ENCODE measurements at regions not wholly inside any gene's neighbourhood (a gene's known extent, or its start where the extent isn't known, plus 50 kb on each side); places are given as distances from the start of the nearest gene placed in this dataset.
"Not testable (repeated sequence)": the region's sequence is repeated elsewhere in the genome, so short reads cannot be mapped to it uniquely, and the experiment has no call there.

DNA sequence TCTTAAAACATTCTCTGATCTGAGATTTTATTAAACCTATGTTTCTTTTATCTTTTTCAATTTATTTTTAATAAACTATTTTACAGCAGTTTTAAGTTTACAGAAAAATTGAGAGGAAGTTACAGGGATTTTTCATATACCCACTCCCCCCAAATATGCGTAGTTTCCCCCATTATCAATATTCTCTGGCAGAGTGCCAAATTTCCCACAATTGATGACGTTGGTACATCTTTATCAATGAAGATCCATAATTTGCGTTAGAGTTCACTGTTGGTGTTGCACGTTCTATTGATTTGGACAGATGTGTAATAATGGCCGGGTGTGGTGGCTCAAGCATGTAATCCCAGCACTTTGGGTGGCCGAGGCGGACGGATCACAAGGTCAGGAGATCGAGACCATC lies 1063.0 kb upstream of the ATXN8OS start:
- no peak overlapping the region for H3K4me3 ChIP-seq
- no peak for TF ChIP-seq Cebpa-rat (IDR thresholded peaks at IDR 0.05)
- no peak overlapping the region for H3K4me2 ChIP-seq
- no peaks in the 10 kb centered on the region for H3K4me1 ChIP-seq
- H3K9ac ChIP-seq, result no peak overlapping the region
- H3K36me3 ChIP-seq, result no peaks in the 10 kb centered on the region
- H3K9me3 ChIP-seq, result no peaks in the 10 kb centered on the region
- H3K27ac ChIP-seq, result no peak overlapping the region
- H3K27me3 ChIP-seq, result no peaks in the 10 kb centered on the region
- H4K20me1 ChIP-seq, result no peaks in the 10 kb centered on the region

DNA sequence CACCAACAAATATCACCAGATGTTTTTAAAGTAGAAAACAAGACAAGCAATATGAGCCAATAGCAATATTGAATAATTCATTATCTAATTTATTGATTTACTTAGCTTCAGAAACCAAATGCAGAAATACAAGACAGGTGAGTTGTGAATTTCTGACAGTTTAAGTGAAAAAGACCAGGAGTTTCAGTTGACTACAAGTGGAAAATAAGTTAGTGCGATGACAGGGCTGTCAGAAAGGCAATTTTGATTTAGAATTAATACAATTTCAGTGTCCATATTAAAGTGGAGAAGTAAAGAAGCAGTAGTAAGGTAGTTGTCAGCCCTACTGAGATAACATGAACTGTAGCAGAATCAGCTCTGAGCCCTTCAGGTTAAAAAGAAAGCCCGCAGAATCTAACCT lies 1066.7 kb upstream of the ATXN8OS start:
- H4K20me1 ChIP-seq, result no peaks in the 10 kb centered on the region
- no peak for TF ChIP-seq Cebpa-rat (IDR thresholded peaks at IDR 0.05)
- H3K4me1 ChIP-seq, result no peaks in the 10 kb centered on the region
- no peak overlapping the region for H3K9ac ChIP-seq
- no peaks in the 10 kb centered on the region for H3K36me3 ChIP-seq
- H3K27ac ChIP-seq, result no peak overlapping the region
- H3K9me3 ChIP-seq, result 0 out of 2 replicates have a peak, but pooled peaks cover 4% of the 10 kb centered on the region
- H3K4me2 ChIP-seq, result no peak overlapping the region
- no peaks in the 10 kb centered on the region for H3K27me3 ChIP-seq
- no peak overlapping the region for H3K4me3 ChIP-seq

DNA sequence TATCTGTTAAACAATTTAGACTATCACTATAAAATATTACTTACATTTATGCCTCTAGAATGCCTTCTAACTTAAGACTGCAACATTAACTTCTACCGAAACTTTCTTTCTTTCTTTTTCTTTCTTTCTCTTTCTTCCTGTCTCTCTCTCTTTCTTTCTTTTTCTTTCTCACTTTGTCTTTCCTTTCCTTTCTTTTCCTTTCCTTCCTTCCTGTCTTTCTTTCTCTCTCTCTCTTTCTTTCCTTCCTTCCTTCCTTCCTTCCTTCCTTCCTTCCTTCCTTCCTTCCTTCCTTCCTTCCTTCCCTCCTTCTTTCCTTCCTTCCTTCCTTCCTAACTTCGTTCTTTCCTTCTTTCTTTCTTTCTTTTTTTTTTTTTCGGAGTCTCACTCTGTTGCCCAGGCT lies 1071.9 kb upstream of the ATXN8OS start:
- Histone ChIP-seq H4K20me1 (no peaks in the 10 kb centered on the region), H3K4me1 (no peaks in the 10 kb centered on the region), H3K36me3 (no peaks in the 10 kb centered on the region), H3K27me3 (no peaks in the 10 kb centered on the region), H3K9ac (no peak overlapping the region), H3K27ac (no peak overlapping the region), H3K9me3 (0 out of 2 replicates have a peak, but pooled peaks cover 4% of the 10 kb centered on the region), H3K4me2 (no peak overlapping the region), H3K4me3 (no peak overlapping the region)
- TF ChIP-seq Cebpa-rat (IDR thresholded peaks at IDR 0.05), result no peak

DNA sequence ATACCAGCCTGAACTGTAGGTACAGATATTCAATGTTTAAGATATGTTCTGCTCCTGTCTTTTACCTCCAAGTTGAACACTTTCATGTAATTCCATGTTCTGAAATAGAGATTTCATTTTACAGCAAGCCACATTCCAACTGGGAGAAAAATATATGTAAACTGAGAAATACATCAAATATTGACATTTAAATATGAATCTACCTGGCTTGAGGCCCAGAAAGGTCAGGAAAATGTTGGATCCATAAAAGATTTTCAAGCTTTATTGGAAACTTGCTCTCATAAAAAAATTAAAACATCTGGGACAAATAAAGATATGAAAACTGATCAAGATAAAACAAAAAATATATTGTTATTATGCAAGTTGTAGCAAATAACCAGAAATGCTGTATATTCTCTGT lies 1078.7 kb upstream of the ATXN8OS start:
- Histone ChIP-seq H3K36me3 (no peaks in the 10 kb centered on the region), H3K27ac (no peak overlapping the region), H4K20me1 (no peaks in the 10 kb centered on the region), H3K9ac (no peak overlapping the region), H3K4me3 (no peak overlapping the region), H3K4me1 (no peaks in the 10 kb centered on the region), H3K4me2 (no peak overlapping the region), H3K27me3 (no peaks in the 10 kb centered on the region), H3K9me3 (no peaks in the 10 kb centered on the region)
- no peak for TF ChIP-seq Cebpa-rat (IDR thresholded peaks at IDR 0.05)

DNA sequence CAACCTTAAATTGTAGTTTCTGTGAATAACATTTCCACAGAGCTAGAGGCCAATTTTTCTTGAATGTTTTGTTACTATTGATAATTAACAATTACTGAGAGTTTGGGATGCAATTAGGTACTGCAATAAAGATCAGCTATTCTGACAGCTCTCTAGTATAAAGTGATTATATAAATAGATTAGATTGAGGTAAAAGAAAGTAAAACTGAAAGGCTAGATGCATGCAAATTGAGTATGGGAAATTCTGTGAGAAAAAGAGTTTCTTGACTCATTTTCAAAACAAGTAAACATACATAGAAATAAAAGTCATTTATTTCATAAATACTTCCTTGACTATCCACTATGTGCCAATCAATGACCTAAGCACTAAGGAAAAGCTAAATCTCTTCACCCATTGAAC lies 1087.5 kb upstream of the ATXN8OS start:
- TF ChIP-seq Cebpa-rat (IDR thresholded peaks at IDR 0.05), result no peak
- H3K9me3 ChIP-seq, result no peaks in the 10 kb centered on the region
- H3K27me3 ChIP-seq, result no peaks in the 10 kb centered on the region
- H3K4me3 ChIP-seq, result no peak overlapping the region
- H3K36me3 ChIP-seq, result no peaks in the 10 kb centered on the region
- no peak overlapping the region for H3K9ac ChIP-seq
- no peaks in the 10 kb centered on the region for H3K4me1 ChIP-seq
- no peak overlapping the region for H3K27ac ChIP-seq
- H4K20me1 ChIP-seq, result no peaks in the 10 kb centered on the region
- no peak overlapping the region for H3K4me2 ChIP-seq

DNA sequence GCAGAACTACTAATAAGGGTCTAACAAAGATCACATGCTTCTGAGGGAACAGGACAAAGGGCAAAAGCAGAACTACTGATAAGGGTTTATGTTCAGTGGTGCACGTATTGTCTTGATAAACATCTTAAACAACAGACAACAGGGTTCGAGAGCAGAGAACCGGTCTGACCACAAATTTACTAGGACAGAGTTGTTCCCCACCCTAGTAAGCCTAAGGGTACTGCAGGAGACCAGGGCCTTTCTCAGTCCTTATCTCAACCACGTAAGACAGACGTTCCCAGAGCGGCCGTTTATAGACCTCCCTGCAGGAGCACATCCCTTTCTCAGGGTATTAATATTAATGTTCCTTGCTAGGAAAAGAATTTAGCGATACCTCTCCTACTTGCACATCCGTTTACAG lies 1089.5 kb upstream of the ATXN8OS start:
- H3K4me2 ChIP-seq, H3K4me3 ChIP-seq, H3K9ac ChIP-seq, H3K27ac ChIP-seq, H3K36me3 ChIP-seq, H3K4me1 ChIP-seq, H4K20me1 ChIP-seq, H3K27me3 ChIP-seq, H3K9me3 ChIP-seq: not testable (repeated sequence)

DNA sequence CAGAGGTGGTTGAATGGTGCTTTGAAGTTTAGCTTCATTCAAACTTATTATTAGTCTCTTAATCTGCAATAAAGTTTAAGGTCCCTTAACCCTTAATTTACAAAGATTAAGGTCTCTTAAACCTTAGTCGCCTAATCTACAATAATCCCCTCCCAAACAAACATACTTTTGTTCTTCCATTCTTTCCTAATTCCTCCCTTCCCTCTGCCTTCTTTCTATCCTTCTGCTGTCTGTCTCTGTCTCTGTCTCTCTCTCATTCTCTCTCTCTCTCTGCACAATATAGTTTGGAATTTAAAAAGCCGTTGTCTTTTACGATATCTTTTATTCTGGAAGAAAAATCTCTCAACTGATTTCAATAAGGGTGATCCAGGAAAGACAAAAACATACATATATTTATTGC lies 1096.8 kb upstream of the ATXN8OS start:
- Histone ChIP-seq H3K27me3 (no peaks in the 10 kb centered on the region), H3K4me3 (no peak overlapping the region), H3K4me2 (no peak overlapping the region), H3K9me3 (no peaks in the 10 kb centered on the region), H3K27ac (no peak overlapping the region), H3K4me1 (no peaks in the 10 kb centered on the region), H3K9ac (no peak overlapping the region), H4K20me1 (no peaks in the 10 kb centered on the region), H3K36me3 (no peaks in the 10 kb centered on the region)
- TF ChIP-seq Cebpa-rat (IDR thresholded peaks at IDR 0.05), result no peak

DNA sequence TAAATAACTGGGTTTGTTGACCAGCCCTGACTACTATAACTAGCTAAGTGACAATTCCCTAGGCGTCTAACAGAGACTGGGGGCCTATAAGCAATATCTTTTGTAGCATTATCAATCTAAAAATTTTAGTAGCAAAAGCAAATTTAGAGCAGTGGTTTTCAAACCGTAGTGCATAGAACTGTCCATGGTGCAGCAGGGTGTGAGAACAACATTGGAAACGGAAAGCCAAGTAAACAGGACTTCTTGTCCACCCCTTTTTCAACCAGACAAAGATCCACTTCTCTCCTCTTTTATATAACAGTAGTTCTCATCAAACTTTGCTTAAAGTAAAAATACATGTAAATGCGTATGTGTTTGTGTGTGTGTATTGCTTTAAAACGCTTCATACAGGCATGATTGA lies 1099.1 kb upstream of the ATXN8OS start:
- Histone ChIP-seq H4K20me1 (no peaks in the 10 kb centered on the region), H3K36me3 (no peaks in the 10 kb centered on the region), H3K4me2 (no peak overlapping the region), H3K9ac (no peak overlapping the region), H3K4me1 (no peaks in the 10 kb centered on the region), H3K27me3 (no peaks in the 10 kb centered on the region), H3K4me3 (no peak overlapping the region), H3K27ac (no peak overlapping the region), H3K9me3 (no peaks in the 10 kb centered on the region)
- TF ChIP-seq Cebpa-rat (IDR thresholded peaks at IDR 0.05), result no peak

DNA sequence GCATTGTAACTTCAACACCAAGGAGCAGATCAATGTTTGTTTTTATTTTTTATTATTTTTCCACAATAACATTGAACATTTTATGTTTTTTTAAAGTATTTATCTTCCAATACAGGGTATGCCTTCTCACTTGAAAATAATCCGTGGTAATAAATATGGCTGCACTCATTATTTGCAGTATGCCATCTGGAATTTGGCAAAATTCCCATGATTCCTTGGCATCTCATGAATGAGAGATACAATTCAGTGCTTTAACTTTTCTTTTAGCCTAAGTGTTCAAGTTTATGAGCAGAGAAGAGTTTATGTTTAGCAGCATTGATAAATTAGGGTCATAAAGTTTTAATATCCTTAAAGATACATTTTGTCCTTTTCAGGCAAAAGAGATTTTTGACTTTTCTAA lies 1109.6 kb upstream of the ATXN8OS start:
- Histone ChIP-seq H3K4me2 (no peak overlapping the region), H3K27me3 (no peaks in the 10 kb centered on the region), H3K9ac (no peak overlapping the region), H3K4me3 (no peak overlapping the region), H3K9me3 (peaks cover 10% of the 10 kb centered on the region), H4K20me1 (no peaks in the 10 kb centered on the region), H3K36me3 (no peaks in the 10 kb centered on the region), H3K27ac (no peak overlapping the region), H3K4me1 (no peaks in the 10 kb centered on the region)
- TF ChIP-seq Cebpa-rat (IDR thresholded peaks at IDR 0.05), result no peak

DNA sequence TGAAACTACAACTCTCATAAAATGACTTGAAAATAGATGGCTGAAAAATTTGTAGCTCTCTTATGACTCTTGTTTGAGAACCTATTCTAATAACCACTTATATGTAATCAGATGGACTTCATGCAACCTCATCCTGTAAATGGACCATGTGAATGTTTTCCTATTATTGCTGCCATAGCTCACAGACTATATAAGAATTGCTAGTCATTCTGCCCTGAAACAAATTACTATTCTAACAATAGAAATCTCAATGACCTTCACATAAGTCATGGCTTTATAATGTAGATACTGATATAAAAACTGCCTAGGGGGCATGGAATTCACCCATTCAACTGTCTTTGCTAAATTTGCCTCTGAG lies 1111.0 kb upstream of the ATXN8OS start:
- Histone ChIP-seq H3K27me3 (no peaks in the 10 kb centered on the region), H3K27ac (no peak overlapping the region), H3K4me3 (no peak overlapping the region), H3K9ac (no peak overlapping the region), H4K20me1 (no peaks in the 10 kb centered on the region), H3K36me3 (no peaks in the 10 kb centered on the region), H3K4me2 (no peak overlapping the region), H3K4me1 (no peaks in the 10 kb centered on the region), H3K9me3 (peaks cover 8% of the 10 kb centered on the region)
- no peak for TF ChIP-seq Cebpa-rat (IDR thresholded peaks at IDR 0.05)

DNA sequence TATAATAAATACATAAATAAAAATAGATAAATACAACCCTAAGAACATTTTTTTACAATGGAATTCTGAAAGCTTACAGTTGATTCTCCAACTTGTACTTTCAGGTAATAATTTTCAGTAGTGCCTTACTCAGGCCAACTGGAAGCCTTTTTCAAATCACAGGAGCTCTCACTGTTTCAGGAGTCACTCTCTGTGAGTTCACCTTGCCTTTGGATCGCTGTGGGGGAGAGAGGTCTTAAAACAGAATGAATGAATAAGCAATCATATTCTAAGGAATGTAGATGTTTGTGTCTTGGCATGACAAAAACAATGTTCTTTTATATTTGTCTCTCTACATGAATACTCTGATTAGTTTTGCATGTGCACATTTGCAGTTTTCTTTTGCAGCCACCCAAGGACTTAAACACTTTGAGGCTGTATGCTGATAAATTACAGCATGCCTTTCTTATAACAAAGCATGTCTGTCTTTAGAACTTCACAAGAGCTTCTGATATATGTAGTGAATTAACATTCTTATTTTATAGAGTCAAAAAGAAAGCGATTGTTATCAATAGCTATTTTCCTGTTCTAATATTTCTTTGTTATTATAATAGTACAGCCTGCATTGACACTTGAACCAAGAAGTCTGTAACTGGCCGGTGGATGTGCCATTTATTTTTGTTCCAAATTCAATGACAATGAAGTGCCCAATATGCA lies 1111.5 kb upstream of the ATXN8OS start:
- no peaks in the 10 kb centered on the region for H3K4me1 ChIP-seq
- no peak overlapping the region for H3K4me2 ChIP-seq
- no peak overlapping the region for H3K9ac ChIP-seq
- H3K4me3 ChIP-seq, result no peak overlapping the region
- no peak for TF ChIP-seq Cebpa-rat (IDR thresholded peaks at IDR 0.05)
- H4K20me1 ChIP-seq, result no peaks in the 10 kb centered on the region
- H3K36me3 ChIP-seq, result no peaks in the 10 kb centered on the region
- no peak overlapping the region for H3K27ac ChIP-seq
- peaks cover 2% of the 10 kb centered on the region for H3K9me3 ChIP-seq
- H3K27me3 ChIP-seq, result no peaks in the 10 kb centered on the region
